ENCODE measurements at regions not wholly inside any gene's neighbourhood (a gene's known extent, or its start where the extent isn't known, plus 50 kb on each side); places are given as distances from the start of the nearest gene placed in this dataset.

- no peak for DNase-seq
These were observed 264.2 kb downstream of the ZSWIM6 start for GRCh38 chr5:61596265-61596664.

- DNase-seq = no peak
These were observed 265.6 kb downstream of the ZSWIM6 start for GRCh38 chr5:61597684-61598083.

DNA sequence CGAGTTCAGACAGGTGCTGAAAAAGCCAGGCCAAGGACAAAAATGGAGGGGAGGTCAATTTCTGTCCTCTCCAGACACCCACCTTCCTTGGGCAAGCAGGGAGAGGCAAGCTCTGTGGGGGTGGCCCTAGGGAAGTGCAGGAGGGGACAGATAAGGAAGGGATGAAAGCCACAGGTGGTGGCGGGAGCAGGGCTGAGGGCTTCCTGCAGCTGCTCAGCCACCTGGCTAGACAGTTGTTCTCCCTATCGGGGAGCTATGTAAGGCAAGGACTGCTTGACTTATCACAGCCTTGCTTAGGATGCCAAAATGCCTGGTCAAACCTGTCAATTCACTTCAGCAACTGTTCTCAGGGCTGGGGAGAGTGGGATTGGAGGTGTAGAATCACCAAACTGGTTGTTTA, 266.1 kb downstream of the ZSWIM6 start:
- no peak for DNase-seq

GRCh38 chr5:61599370-61600122, 267.5 kb downstream of the ZSWIM6 start:
- no peak for DNase-seq

DNA sequence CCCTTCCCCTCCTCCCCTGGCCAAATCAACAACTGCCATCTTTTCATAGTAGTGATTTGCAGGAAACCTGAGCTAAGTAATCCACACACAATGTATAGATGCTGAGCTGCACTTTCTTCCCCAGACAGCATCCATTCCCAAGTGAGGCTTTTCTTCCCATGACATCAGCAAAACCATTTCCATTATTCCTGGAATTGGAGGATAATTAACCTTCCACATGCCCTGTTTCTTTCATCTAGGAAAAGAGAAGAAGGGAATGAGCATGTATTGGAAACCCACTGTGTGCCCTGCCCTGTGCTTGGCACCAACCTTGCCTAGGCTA, 268.0 kb downstream of the ZSWIM6 start:
- no peak for DNase-seq

- no peak for DNase-seq
These were observed 269.0 kb downstream of the ZSWIM6 start for GRCh38 chr5:61600945-61601511.

- no peak for DNase-seq
These were observed 271.3 kb downstream of the ZSWIM6 start for GRCh38 chr5:61603211-61603908.

- DNase-seq = no peak
These were observed 272.3 kb downstream of the ZSWIM6 start for GRCh38 chr5:61604076-61605025.

DNA sequence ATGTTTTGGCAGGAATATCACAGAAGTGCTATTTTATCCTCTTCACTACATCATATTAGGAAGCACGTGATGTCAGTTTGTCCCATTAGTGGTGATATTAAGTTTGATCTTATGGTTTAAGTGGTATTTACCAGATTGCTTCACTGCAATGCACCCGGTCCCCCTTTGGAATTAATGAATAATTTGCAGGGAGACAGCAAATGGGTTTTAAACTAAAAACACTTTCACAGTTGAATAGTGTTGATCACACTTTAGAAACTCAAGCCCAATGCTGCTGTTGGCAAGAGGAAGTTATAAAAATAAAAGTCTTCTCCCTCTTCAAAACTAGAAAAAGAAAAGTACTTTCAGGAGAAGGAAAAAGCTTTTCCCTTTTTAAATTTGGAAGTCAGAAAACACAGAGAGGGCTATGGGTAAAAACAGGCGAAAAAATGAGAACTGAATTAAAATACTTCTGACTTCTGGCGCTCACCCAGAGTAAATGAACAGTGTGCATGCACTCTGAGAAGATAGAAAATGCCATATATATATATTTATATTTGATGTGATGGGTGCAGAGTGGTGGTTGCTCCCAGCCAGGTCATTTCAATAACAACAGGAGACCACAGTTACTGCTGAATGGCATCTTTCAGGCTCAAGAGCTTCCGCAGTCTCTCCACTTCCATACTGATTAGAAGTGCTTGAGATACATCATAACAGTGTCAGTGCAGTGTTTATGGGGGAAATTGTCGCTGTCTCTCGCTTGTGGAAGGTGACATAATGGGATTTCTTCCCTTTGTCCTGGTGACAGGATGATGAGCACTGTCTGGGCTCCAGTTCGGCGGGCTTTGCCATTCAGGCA, 278.0 kb downstream of the ZSWIM6 start:
- DNase-seq = no peak

- DNase-seq = no peak
These were observed 278.6 kb downstream of the ZSWIM6 start for GRCh38 chr5:61610678-61611024.

GRCh38 chr5:61612431-61612830, 280.4 kb downstream of the ZSWIM6 start:
- DNase-seq = no peak

- no peak for DNase-seq
These were observed 281.6 kb downstream of the ZSWIM6 start for GRCh38 chr5:61613679-61614078.

GRCh38 chr5:61614606-61615005, 282.5 kb downstream of the ZSWIM6 start:
- DNase-seq = no peak

DNA sequence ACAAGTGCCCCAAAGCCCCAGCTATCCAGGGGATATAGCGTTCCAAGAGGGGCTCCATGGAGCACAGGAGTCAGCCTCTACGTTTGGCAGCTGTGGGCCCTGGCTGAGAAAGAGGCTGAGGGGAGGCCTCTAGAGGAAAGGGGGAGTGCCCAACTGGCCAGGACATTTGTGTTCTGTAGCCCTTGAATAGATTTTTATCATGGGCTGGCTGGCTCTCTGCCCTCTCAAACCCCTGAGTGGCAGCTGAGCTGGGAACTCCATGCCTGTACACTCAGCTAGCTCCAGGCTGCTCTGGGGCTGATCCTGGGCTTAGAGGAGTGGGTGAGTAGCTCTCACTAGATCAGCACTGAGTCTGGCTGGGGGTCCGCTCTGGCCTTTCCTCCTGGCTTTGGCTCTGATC, 285.0 kb downstream of the ZSWIM6 start:
- DNase-seq = no peak

DNA sequence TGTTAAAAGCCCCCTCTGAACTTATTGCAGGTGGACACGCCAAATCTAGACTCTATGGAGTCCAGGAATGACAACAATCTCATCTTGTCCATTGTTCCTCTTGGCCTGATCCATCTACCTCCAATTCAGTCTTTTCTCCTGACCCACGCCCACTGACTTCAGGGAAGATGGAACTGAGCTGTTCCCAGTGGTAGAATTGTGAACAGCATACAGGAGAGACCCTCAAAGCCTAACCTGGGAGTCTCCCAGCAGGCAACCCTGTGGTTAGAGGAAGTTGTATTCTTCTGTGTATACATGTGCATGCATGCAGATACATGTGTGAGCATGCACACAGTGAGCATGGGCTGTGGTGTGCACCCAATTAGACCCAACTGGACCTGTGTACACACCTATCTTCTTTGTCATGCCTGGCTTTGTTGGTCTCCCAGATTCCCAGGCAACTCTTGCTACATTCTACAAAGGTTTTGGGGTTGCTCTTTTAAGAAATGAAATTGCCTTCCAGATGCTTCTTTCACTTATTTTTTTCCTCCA, 286.0 kb downstream of the ZSWIM6 start:
- no peak for DNase-seq

GRCh38 chr5:61618577-61618976, 286.5 kb downstream of the ZSWIM6 start:
- DNase-seq = no peak

DNA sequence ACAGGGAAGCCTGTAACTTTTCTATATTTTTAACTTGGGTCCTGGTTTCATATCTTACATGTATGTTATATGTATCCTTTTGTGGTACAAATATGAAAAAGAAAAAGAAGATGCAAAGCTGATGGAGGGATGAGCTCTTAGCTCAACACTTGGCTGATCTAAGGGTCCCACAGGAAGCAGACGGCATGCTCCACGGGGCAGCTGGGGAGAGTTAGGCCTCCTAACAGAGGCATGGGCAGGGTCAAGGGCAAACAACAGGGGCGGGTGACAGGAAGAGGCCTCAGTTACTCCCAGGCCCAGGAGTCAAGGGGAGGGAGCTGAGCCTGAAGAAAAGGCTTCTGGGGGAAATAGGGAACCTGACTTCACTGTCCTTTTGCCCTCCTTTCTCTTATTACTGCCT, 287.2 kb downstream of the ZSWIM6 start:
- no peak for DNase-seq

DNA sequence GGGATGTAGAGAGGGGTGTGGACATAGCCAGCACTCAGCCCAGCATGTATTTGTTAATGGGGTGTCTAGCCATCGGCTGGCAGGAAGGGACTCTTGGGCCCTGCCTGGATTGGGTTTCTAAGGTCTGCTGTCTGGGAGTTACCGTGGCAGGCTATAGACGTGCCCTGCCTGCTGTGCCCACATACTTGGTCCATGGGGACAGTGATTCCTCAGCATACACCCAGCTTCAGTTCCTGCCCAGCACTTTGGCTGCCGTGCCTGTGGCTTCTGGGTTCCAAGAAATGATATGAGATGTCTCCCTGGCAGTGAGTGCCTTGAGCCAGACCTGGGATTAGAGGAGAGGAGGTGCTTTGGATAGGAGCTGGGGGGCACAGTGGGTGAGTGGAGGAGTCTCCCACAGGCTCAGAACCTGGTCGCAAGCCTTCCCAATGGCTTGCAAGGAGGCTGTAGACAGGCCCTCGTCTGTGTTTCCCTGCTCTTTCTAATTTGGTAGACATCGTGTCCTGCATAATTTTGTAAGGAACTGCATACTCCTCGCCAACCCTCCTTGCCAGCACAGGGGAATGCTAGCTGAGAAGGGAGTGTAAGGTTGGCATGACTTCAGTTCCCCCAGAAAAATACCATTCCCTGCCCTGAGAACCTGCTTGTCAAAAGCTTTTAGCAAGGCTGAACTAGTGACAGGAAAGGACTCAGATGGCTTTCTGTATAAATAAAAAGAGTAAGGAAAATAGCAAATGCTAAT, 287.9 kb downstream of the ZSWIM6 start:
- DNase-seq = no peak

GRCh38 chr5:61620699-61621182, 288.7 kb downstream of the ZSWIM6 start:
- DNase-seq = no peak

DNA sequence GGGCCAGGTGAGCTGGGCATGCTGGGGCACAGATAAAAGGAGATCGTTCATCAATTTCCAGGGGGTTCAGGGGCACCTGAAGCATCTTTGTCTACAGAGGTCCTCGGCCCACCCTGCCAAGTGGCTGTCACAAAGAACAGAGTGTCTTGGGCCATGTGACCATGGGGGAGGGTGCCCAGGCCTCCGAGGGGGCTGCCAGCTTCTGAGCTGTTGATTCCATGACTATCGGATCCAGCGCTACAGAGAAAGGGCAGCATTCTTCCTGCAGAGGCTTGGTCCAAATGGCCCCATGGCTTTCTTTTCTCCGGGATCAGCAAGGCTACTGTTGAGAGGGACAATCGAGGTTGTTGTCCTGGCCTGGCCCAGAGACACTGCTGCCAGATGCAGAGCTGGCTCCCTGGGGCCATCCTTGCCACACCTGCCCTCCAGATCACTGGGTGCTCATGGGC, 289.2 kb downstream of the ZSWIM6 start:
- DNase-seq = no peak

DNA sequence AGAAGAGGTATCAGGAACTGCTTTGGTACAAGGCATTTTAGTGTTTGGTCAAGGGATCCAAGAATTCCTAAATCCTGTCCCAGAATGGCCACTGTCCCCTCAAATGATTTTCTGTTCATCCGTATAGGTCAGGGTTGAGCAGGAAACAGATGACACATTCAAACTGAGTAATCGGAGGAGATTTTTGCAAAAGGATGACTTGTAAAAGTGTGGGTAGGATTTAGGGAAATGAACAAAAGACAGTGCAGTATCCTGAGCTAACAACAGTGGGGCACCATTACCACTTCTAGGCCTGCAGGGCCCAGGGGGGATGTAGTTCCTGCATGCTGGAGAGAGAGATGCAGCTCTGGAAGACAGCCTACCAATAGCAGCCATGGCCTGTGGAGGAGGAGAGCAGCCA, 290.1 kb downstream of the ZSWIM6 start:
- no peak for DNase-seq

Data from activated CD4-positive, alpha-beta T cell treated with anti-CD3 and anti-CD28 coated beads for 48 hours (primary cell).